SK-MEL-5 (cell line): ENCODE measurements at regions not wholly inside any gene's neighbourhood (a gene's known extent, or its start where the extent isn't known, plus 50 kb on each side); places are given as distances from the start of the nearest gene placed in this dataset.
"Not testable (repeated sequence)": the region's sequence is repeated elsewhere in the genome, so short reads cannot be mapped to it uniquely, and the experiment has no call there.

ENCODE experiments used
- DNase-seq: peaks from one replicate; pipeline ENCODE4 v3.0.0-alpha.2; 2016; ENCODE audit warnings: low read depth, low spot score
- in situ Hi-C: cut with HindIII; loops from 2 replicates; pipeline ENCODE4 v1.10.0; 2016; ENCODE audit warnings: low sequenced_read_pairs, high pct_unique_total_duplicates, low pct_unique_long_range_greater_than_20kb

DNA sequence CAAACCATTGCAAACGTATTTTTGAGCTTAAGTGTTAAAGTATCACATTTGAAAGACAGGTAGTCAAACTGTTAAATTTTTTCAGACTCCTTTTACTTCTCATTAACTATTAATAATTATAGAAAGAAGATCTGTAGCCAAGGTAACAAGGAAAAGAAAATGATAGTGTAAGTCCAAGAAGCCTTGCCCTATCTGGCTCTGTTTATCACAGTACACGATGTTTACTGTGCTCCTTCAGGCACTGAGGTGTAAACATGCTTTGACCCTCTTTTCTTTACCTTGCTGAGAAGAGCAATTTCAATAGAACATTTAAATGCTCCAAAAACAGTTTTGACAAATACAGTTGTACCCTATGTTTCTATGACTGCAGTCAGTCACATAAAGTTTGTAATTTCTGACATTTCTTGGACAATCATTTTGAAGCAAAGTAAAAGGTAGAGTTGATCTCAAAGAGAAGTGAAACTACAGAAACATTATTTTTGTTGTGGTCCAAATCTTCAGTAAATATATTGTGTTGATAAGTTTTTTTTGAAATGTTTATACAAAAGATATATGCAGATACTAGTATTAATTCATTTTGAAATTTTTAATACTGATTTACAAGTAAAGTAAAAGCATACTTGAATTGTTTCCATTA lies 152.6 kb upstream of the KYNU start:
- in situ Hi-C loops, result no loop called here

DNA sequence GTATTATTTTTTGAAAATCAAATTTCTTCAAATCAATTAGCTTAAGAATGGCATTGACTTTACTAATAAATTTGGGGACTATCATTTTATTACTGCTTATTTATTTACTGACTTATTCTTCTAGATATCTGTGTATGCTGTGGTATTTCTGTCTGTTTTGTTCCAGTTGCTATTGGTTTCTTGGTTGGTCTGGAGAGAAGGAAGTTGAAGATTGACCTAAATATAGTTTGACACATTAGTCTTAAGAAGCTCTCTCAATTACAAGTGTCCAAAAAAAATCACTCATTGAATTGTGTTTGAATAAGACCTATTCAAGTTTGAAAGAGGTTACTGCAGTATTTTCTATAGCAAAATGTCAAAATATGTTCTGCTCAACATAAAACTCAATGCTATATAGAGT lies 153.3 kb upstream of the KYNU start:
- no peak for DNase-seq
- in situ Hi-C loops, result no loop called here

More for the DNA sequence above, 152.6 kb upstream of the KYNU start:
- no peak for DNase-seq

DNA sequence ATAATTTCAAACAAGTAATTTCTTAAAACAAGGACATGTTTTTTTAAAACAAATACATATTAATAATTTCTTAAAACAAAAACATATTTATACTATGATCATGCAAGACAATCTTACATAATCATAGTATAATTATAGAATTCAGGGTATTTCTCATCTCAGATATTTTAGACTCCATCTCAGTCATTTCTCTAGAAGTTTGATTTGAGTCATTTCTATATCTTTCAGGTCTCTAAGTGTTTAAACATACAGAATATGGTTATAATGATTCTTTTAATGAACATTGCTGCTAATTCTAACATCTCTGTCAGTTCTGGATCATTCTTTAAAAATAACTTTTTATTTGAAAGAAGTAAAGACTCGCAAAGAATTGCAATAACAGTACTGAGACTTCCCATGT lies 154.2 kb upstream of the KYNU start:
- DNase-seq, result no peak
- in situ Hi-C loops, result no loop called here

DNA sequence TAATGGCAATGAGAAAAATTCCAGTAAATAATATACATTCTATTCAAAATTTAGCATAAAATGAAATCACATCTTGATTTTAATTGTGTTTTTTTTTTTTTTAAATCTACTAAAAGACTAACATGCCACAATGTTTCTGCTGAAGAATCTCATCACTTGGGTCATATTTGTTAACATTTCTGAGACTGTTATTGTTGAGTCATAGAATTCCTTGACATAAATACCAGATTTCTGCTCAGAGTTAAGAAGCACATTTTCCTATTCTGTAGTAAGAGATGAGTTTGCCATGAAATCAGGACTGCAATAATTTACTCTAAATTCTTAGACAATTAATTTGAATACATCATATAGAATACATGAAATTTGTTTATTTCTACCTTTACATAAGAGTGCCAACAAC lies 154.9 kb upstream of the KYNU start:
- in situ Hi-C loops, result no loop called here
- no peak for DNase-seq

DNA sequence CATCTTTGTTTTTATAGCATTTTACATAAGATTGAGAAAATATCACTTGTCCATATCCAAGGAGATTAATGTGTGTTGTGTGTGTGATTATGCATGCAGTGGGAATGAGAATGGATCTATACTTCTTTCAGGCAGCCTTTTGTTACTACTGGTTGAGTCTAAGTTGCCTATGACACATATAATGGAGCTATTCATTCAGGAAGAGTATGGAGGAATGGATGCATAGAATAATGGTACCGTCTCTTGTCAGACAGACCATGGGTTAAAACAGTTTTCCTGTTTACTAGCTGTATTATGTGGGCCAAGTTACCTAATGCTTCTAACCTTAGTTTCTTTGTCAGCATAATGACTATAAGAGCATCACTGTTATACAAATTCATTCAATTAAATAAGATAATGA lies 155.4 kb upstream of the KYNU start:
- in situ Hi-C loops, result no loop called here
- peak; percentile 67 for DNase-seq

DNA sequence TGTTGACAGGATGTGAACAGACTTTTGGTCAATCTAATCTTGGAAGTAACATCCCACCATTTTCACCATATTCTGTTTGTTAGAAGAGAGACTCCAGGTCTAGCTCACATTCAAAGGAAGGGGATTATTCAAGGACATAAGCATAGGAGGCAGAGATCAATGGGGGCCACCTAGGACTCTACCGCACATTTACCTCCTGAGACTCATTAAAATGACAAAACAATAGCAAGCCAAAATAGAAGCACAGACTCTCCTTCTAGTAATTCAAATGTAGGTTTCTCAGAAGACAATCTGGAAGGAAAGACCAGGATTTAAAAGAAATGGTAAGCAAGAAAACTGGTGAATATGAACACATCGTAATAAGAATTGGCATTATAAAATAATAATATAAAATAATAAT lies 156.4 kb upstream of the KYNU start:
- DNase-seq, result no peak

DNA sequence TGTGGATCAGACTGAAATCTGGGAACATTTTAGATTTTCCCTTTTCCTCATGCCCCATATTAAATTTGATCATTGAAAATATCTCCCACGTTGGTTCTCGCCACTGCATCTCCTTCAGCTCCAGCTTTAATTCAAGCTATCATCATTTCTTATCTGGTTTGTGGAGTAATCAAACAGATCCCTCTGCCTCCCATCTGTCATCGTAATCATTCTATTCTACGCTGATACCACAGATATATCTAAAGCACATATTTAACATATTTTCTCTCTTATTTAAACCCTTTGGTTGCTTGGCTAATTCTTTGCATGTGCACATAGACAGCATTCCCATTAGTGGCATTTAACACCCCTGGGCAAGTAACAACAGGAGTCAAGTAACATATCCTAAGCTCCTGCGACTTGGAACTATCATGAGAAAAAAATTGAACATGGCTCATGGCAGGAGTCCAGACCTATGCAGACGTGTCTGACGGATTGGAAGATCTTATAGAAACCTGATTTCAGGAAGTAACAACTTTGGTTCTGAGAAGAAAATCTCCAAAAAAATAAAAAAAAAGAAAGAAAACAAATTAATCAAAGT lies 158.8 kb upstream of the KYNU start:
- no peak for DNase-seq
- in situ Hi-C loops, result no loop called here

More for the DNA sequence above, 156.4 kb upstream of the KYNU start:
- in situ Hi-C loops, result no loop called here

DNA sequence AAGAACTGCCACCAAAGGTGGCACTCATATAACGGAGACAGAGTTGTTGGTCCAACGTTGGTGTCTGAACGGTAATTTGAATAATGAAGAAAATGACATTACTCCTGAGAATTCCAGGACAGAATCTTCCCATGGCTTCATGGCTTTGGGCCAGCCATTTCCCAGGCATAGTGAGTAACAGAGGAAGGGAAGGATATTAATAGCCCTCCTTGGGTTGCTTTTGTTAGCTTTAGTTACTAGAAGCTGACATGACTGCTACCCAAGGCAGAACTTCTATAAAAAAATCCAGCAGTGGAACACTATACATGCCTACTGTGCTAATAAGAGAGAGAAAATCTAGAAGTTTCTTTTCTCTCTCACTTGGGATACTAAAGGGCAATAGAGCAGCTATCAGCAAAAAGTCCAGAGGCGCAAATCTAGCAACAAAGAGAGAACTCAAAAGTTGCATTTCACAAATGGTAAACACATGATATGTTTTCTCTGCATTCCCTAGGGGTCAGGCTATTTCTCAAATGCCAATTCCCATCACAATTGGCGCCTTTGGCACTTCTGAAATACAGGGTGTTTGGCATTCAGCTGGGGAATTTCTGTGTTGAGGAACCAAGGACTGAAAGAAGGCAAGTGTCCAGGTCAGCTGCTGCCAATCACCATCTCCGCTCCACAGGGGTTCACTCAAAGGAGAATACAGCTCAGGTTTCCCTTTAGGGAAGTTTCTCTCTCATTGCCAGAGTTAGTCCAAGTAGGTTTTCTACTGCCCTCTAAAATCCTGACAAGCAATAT lies 160.8 kb upstream of the KYNU start:
- DNase-seq, result peak; percentile 99
- in situ Hi-C loops, result no loop called here

DNA sequence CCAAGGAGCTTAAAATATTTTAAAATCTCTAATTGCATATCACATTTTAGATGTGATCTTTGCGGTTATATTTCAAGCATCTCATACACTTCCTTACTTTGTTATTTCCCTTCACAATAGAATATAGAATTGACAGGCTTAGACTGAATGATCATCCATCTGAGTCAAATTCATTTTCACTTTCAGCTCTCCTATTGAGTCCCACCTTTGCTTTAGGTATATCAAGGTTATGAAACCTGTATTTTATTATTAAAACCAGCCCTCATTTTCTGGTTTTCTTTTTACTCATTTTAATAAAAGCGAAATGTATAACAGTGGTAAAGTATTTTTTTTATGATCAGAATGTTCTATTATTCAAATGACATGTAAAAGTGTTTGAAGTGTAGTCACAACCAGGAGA lies 162.9 kb upstream of the KYNU start:
- in situ Hi-C loops, result no loop called here
- DNase-seq, result no peak

DNA sequence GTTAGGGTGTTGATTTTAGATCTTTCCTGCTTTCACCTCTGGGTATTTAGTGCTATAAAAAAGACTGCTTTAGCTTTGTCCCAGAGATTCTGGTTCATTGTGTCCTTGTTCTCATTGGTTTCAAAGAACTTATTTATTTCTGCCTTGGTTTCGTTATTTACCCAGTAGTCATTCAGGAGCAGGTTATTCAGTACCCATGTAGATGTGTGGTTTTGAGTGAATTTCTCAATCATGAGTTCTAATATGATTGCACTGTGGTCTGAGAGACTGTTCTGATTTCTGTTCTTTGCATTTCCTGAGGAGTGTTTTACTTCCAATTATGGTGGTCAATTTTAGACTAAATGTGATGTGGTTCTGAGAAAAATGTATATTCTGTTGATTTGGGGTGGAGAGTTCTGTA lies 167.1 kb upstream of the KYNU start:
- DNase-seq, result no peak
- in situ Hi-C loops, result no loop called here

DNA sequence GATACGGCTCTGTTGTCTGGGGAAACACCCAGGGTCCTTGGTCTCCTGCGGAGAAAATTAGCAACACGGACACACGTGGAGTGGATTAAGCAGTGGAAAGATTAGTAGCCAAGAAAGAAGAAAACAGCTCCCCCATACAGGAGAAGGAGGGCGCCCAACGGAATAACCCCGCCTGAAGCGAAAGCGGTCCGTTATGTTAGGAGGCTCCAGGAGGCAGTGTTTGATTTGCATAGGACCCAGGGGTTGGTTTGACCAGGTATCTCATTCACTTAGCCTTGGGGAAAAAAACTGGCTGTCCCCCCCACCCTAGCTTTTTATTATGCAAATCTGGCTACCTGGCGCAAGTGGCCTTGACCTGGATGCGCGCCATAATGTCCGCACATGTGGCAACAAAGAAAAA lies 170.1 kb upstream of the KYNU start:
- DNase-seq, result no peak
- in situ Hi-C loops, result no loop called here

DNA sequence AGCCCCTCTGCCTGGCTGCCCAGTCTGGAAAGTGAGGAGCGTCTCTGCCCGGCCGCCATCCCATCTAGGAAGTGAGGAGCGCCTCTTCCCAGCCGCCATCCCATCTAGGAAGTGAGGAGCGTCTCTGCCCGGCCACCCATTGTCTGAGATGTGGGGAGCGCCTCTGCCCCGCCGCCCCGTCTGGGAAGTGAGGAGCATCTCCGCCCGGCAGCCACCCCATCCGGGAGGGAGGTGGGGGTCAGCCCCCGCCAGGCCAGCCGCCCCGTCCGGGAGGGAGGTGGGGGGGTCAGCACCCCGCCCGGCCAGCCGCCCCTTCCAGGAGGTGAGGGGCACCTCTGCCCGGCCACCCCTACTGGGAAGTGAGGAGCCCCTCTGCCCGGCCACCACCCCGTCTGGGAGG lies 175.1 kb upstream of the KYNU start:
- in situ Hi-C loops, DNase-seq: not testable (repeated sequence)

DNA sequence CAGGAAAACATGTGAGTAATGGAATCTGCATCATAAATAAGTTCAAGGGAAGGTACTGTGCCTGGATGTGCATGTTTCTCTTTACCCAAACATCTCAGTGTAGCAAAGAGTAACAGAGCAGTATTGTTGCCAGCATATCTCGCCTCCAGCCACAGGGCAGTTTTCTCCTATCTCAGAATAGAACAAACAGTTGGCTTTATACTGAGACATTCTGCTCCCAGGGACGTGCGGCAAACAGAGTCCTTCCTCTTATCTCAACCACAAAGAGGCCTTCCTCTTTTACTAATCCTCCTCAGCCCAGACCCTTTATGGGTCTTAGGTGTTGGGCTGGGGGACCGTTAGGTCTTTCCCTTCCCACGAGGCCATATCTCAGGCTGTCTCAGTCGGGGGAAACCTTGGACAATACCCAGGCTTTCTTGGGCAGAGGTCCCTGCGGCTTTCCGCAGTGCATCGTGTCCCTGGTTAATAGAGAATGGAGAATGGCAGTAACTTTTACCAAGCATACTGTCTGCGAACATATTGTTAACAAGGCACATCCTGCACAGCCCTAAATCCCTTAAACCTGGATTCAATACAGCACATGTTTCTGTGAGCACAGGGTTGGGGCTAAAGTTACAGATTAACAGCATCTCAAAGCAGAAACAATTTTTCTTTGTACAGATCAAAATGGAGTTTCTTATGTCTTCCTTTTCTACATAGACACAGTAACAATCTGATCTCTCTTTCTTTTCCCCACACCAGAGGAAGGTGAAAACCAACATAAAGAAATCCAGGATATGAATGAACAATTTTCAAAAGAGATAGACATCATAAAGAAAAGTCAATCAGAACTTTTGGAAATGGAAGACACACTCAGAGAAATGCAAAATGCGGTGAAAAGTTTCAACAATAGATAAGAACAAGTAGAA lies 181.9 kb upstream of the KYNU start:
- peak; percentile 94 for DNase-seq
- in situ Hi-C loops, result not testable (repeated sequence)

DNA sequence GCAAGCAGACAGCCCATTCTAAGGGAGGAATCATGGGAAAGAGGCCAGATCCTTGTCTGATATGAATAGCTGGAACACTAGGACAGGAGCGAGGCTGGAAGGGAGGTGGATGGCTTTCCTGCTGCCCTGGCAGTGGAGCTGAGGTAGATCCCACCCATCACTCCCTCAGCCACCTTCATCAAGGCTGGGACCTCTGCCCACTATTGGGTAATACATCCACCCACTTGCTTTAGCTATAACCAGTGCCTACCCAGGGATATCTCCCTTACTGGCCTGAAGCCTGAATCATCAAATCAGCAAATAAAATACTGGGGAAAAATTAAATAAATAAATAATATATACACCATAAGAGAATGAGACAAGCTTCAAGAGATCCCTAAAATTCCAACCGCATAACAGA lies 183.2 kb upstream of the KYNU start:
- in situ Hi-C loops, result no loop called here
- DNase-seq, result peak; percentile 29

DNA sequence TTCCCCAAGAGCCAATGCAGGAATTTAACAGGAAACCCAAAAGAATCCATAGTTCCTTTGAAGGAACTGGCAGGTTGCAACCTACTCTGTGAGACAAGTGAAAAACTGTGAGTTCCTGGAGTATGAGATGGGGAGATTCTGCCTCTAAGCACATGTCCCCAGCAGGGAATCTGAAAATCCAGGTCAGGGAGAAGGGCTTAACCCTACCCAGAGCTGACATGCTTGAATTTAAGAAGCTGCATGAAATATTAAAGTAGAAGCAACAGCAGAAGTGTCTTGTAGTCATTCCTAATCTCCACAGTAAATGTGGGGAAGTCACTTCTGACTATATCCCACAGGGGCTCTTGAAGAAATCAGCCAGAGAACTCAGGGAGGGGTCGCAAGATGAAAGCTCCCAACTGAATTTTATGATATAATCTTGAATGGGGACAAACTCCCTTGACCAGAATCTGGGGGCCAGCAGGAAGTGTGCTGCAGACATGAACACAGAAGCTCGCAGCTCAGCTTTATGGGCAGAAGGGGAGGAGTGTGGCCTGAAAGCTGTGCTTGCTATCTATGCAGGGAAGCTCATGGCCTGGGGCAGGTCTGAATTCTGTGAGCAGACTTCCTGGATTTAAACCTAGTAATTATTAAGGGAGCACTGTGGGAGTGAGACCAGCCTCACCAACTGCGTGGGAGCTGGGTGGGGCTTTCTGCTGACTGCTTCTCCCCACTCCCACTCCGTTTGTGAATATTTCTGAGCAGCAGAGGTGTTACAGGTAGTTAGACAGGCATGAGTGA lies 184.1 kb upstream of the KYNU start:
- peak; percentile 73 for DNase-seq
- in situ Hi-C loops, result no loop called here

DNA sequence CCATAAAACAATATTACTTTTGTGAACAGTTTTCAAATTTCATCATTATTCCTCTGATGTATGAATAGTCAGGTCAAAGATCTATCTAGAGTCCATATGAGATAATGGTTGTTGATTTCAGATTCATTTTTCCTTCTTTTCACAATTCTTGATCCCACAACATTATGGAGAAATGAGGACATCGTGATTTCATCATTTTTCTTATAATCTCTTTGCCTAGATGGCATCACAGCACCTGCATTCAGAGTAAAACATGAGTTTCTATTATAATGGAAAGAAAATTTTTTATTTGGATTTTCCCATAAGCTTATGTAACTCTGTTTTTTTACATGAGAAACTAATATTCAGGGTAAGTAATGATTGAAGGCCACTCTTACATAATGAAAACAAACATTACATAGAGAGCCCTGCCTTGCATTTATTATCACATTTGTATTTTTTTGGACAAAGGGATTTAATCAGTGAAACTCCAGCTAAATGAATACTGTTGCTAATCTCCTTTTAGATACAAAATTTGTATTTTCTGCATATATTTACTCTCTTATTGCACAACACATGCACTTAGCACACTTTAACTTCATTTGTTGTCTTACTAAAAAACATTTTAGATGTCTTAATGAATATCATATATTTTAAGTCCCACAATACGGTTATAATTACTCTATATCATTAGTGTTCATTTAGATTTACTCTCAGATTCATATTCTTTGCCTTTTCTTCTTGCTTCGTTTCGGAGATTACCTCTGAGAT lies 188.4 kb upstream of the KYNU start:
- no peak for DNase-seq
- in situ Hi-C loops, result no loop called here

DNA sequence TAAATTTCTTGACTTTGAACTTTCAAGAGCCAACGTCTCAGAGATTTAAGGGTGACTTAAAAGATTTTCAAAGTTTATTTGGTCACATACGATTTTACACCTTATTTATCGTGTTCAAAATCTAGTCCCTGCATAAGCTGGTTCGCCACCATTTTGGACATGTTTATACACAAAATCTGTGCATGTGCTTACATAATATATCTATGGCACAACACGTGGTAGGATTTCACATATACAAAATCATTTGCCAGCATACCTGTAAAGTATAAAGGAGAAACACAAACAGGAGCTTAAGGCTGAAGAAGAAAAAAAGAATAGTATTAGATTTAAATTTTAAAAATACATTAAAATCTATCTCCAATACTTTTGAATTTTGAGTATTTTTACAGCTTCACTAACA lies 190.0 kb upstream of the KYNU start:
- in situ Hi-C loops, result no loop called here
- DNase-seq, result no peak
